Progenitor cell of endocrine pancreas (in vitro differentiated cells): ENCODE measurements at regions not wholly inside any gene's neighbourhood (a gene's known extent, or its start where the extent isn't known, plus 50 kb on each side); places are given as distances from the start of the nearest gene placed in this dataset.

Experiments used
- DNase-seq: peaks from one replicate; pipeline ENCODE4 v3.0.0; 2021; ENCODE audit warnings: low spot score; ENCODE audit not compliant: unreplicated experiment
- H3K27ac Mint-ChIP-seq: 2 replicates; pipeline ENCODE4 v1.8.0; 2021; ENCODE audit warnings: mild to moderate bottlenecking, moderate library complexity, mixed read lengths
- H3K27me3 Mint-ChIP-seq: 2 replicates; pipeline ENCODE4 v1.8.0; 2021; ENCODE audit warnings: mixed read lengths
- H3K36me3 Mint-ChIP-seq: 2 replicates; pipeline ENCODE4 v1.8.0; 2022; ENCODE audit warnings: mixed read lengths; ENCODE audit not compliant: insufficient read depth
- H3K4me1 Mint-ChIP-seq: 2 replicates; pipeline ENCODE4 v1.8.0; 2021; ENCODE audit warnings: low read depth, mixed read lengths
- H3K4me3 Mint-ChIP-seq: 2 replicates; pipeline ENCODE4 v1.8.0; 2021; ENCODE audit warnings: low read depth, mild to moderate bottlenecking, moderate library complexity, mixed read lengths
- H3K9me3 Mint-ChIP-seq: 2 replicates; pipeline ENCODE4 v1.8.0; 2021; ENCODE audit warnings: low read depth, mixed read lengths
- CTCF ChIP-seq: fragments of 200-600 bp; sonication (generic); IDR thresholded peaks from one replicate; pipeline ENCODE4 v1.5.0; 2021; ENCODE audit warnings: antibody characterized with exemption, mild to moderate bottlenecking; ENCODE audit not compliant: unreplicated experiment

GRCh38 chr3:82581350-82581749 lies 819.9 kb upstream of the GBE1 start:
- Mint-ChIP-seq H3K27me3 (no peaks in the 10 kb centered on the region), H3K4me3 (no peak overlapping the region), H3K9me3 (no peaks in the 10 kb centered on the region), H3K36me3 (peaks cover 1% of the 10 kb centered on the region), H3K4me1 (peaks cover 6% of the 10 kb centered on the region), H3K27ac (no peak overlapping the region)
- no peak for DNase-seq
- TF ChIP-seq CTCF, result no peak

GRCh38 chr3:82572721-82573120 lies 811.3 kb upstream of the GBE1 start:
- Mint-ChIP-seq H3K36me3 (no peaks in the 10 kb centered on the region), H3K27me3 (no peaks in the 10 kb centered on the region), H3K27ac (no peak overlapping the region), H3K4me1 (peaks cover 9% of the 10 kb centered on the region), H3K9me3 (no peaks in the 10 kb centered on the region), H3K4me3 (no peak overlapping the region)
- TF ChIP-seq CTCF, result no peak
- DNase-seq, result no peak

GRCh38 chr3:82568776-82569338 lies 807.4 kb upstream of the GBE1 start:
- DNase-seq, result no peak
- H3K9me3 Mint-ChIP-seq, result no peaks in the 10 kb centered on the region
- no peaks in the 10 kb centered on the region for H3K27me3 Mint-ChIP-seq
- H3K36me3 Mint-ChIP-seq, result no peaks in the 10 kb centered on the region
- no peak overlapping the region for H3K27ac Mint-ChIP-seq
- H3K4me3 Mint-ChIP-seq, result no peak overlapping the region
- H3K4me1 Mint-ChIP-seq, result peaks cover 9% of the 10 kb centered on the region
- no peak for TF ChIP-seq CTCF

GRCh38 chr3:82567029-82567600 lies 805.7 kb upstream of the GBE1 start:
- Mint-ChIP-seq H3K4me1 (peaks cover 14% of the 10 kb centered on the region), H3K36me3 (no peaks in the 10 kb centered on the region), H3K27ac (no peak overlapping the region), H3K4me3 (no peak overlapping the region), H3K27me3 (no peaks in the 10 kb centered on the region), H3K9me3 (no peaks in the 10 kb centered on the region)
- no peak for DNase-seq
- TF ChIP-seq CTCF, result no peak

GRCh38 chr3:82562896-82563295 lies 801.5 kb upstream of the GBE1 start:
- Mint-ChIP-seq H3K4me1 (peaks cover 5% of the 10 kb centered on the region), H3K4me3 (no peak overlapping the region), H3K27me3 (no peaks in the 10 kb centered on the region), H3K9me3 (no peaks in the 10 kb centered on the region), H3K36me3 (no peaks in the 10 kb centered on the region), H3K27ac (no peak overlapping the region)
- no peak for DNase-seq
- no peak for TF ChIP-seq CTCF
